ENCODE measurements at regions not wholly inside any gene's neighbourhood (a gene's known extent, or its start where the extent isn't known, plus 50 kb on each side); places are given as distances from the start of the nearest gene placed in this dataset.
A peak's percentile ranks its signal among the peaks of the same experiment; 100 is the strongest.
"Not testable (repeated sequence)": the region's sequence is repeated elsewhere in the genome, so short reads cannot be mapped to it uniquely, and the experiment has no call there.

GRCh38 chr2:2726163-2726562 lies 395.1 kb upstream of the MYT1L start:
- TF ChIP-seq, protein P1, sequence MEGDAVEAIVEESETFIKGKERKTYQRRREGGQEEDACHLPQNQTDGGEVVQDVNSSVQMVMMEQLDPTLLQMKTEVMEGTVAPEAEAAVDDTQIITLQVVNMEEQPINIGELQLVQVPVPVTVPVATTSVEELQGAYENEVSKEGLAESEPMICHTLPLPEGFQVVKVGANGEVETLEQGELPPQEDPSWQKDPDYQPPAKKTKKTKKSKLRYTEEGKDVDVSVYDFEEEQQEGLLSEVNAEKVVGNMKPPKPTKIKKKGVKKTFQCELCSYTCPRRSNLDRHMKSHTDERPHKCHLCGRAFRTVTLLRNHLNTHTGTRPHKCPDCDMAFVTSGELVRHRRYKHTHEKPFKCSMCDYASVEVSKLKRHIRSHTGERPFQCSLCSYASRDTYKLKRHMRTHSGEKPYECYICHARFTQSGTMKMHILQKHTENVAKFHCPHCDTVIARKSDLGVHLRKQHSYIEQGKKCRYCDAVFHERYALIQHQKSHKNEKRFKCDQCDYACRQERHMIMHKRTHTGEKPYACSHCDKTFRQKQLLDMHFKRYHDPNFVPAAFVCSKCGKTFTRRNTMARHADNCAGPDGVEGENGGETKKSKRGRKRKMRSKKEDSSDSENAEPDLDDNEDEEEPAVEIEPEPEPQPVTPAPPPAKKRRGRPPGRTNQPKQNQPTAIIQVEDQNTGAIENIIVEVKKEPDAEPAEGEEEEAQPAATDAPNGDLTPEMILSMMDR (IDR thresholded peaks at IDR 0.05; ENCODE audit: poor library complexity, severe bottlenecking): no peak
- DNase-seq (ENCODE audit: low spot score): peak; percentile 29
- Histone ChIP-seq H3K9me3 (ENCODE audit: severe bottlenecking) (no peaks in the 10 kb centered on the region), H3K27me3 (ENCODE audit: insufficient read depth, poor library complexity, severe bottlenecking) (no peaks in the 10 kb centered on the region), H3K27ac (ENCODE audit: poor library complexity, severe bottlenecking) (no peak overlapping the region), H3K4me1 (ENCODE audit: insufficient read depth, poor library complexity, severe bottlenecking) (no peaks in the 10 kb centered on the region), H3K4me3 (ENCODE audit: severe bottlenecking) (no peak overlapping the region), H3K36me3 (ENCODE audit: low read depth) (no peaks in the 10 kb centered on the region)
- ATAC-seq (ENCODE audit: low read depth): no peak

GRCh38 chr2:2723064-2723463 lies 392.0 kb upstream of the MYT1L start:
- Histone ChIP-seq H3K4me3 (ENCODE audit: severe bottlenecking) (no peak overlapping the region), H3K36me3 (ENCODE audit: low read depth) (no peaks in the 10 kb centered on the region), H3K27me3 (ENCODE audit: insufficient read depth, poor library complexity, severe bottlenecking) (no peaks in the 10 kb centered on the region), H3K27ac (ENCODE audit: poor library complexity, severe bottlenecking) (no peak overlapping the region), H3K9me3 (ENCODE audit: severe bottlenecking) (no peaks in the 10 kb centered on the region), H3K4me1 (ENCODE audit: insufficient read depth, poor library complexity, severe bottlenecking) (no peaks in the 10 kb centered on the region)
- ATAC-seq (ENCODE audit: low read depth): no peak
- TF ChIP-seq, protein P1 (IDR thresholded peaks at IDR 0.05; ENCODE audit: poor library complexity, severe bottlenecking): no peak
- no peak for DNase-seq (ENCODE audit: low spot score)

GRCh38 chr2:2721296-2721835 lies 390.3 kb upstream of the MYT1L start:
- Histone ChIP-seq H3K36me3 (ENCODE audit: low read depth) (no peaks in the 10 kb centered on the region), H3K9me3 (ENCODE audit: severe bottlenecking) (no peaks in the 10 kb centered on the region), H3K27me3 (ENCODE audit: insufficient read depth, poor library complexity, severe bottlenecking) (no peaks in the 10 kb centered on the region), H3K4me1 (ENCODE audit: insufficient read depth, poor library complexity, severe bottlenecking) (no peaks in the 10 kb centered on the region), H3K27ac (ENCODE audit: poor library complexity, severe bottlenecking) (no peak overlapping the region), H3K4me3 (ENCODE audit: severe bottlenecking) (no peak overlapping the region)
- peak; percentile 47 for DNase-seq (ENCODE audit: low spot score)
- TF ChIP-seq, protein P1 (IDR thresholded peaks at IDR 0.05; ENCODE audit: poor library complexity, severe bottlenecking): no peak
- ATAC-seq (ENCODE audit: low read depth): no peak

GRCh38 chr2:2720806-2721205 lies 389.7 kb upstream of the MYT1L start:
- H3K27me3 ChIP-seq (ENCODE audit: insufficient read depth, poor library complexity, severe bottlenecking); ATAC-seq (ENCODE audit: low read depth); H3K36me3 ChIP-seq (ENCODE audit: low read depth); DNase-seq (ENCODE audit: low spot score); H3K9me3 ChIP-seq (ENCODE audit: severe bottlenecking); H3K27ac ChIP-seq (ENCODE audit: poor library complexity, severe bottlenecking); H3K4me3 ChIP-seq (ENCODE audit: severe bottlenecking); H3K4me1 ChIP-seq (ENCODE audit: insufficient read depth, poor library complexity, severe bottlenecking): not testable (repeated sequence)

DNA sequence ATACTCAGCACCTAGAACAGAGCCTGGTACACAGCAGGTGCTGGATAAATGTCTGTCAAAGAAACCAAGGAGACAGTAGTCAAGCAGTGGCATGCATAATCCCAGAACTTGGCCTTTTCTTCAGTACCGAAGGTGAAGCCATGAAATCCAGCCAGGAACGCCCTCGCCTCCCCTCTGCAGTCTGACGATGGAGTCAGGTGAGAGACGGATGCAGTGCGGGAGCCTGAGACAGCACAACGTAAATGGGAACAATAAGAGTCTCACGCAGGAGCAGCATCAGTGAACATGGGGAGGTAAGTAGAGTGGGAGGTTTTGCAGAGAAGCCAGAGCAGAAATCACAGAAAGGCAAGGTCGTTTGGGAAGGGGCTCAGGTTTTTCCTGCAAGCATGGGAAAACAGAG lies 389.3 kb upstream of the MYT1L start:
- H3K9me3 ChIP-seq (ENCODE audit: severe bottlenecking): no peaks in the 10 kb centered on the region
- no peak for ATAC-seq (ENCODE audit: low read depth)
- TF ChIP-seq, protein P1 (IDR thresholded peaks at IDR 0.05; ENCODE audit: poor library complexity, severe bottlenecking): no peak
- no peaks in the 10 kb centered on the region for H3K36me3 ChIP-seq (ENCODE audit: low read depth)
- DNase-seq (ENCODE audit: low spot score): no peak
- no peaks in the 10 kb centered on the region for H3K4me1 ChIP-seq (ENCODE audit: insufficient read depth, poor library complexity, severe bottlenecking)
- no peak overlapping the region for H3K4me3 ChIP-seq (ENCODE audit: severe bottlenecking)
- H3K27me3 ChIP-seq (ENCODE audit: insufficient read depth, poor library complexity, severe bottlenecking): no peaks in the 10 kb centered on the region
- no peak overlapping the region for H3K27ac ChIP-seq (ENCODE audit: poor library complexity, severe bottlenecking)

Measured in RWPE2 (cell line).